ENCODE measurements at regions not wholly inside any gene's neighbourhood (a gene's known extent, or its start where the extent isn't known, plus 50 kb on each side); places are given as distances from the start of the nearest gene placed in this dataset.

DNA sequence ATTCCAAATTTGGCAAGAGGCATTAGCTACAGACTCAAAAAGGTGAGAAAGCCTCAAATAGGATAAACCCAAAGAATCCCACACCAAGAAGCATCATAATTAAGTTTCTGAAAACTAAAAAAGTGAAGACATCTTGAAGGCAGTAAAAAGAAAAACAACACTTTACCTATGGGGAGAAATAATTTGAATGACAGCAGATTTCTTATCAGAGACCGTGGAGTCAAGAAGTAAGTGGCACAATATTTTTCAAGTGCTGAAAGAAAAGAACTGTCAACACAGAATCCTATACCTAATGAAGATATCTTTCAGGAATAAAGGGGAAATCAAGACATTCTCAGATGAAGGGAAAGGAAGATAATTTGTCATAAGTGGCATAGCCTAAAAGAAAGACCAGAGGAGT is 193.3 kb upstream of the CHD6 start (continued):
- TF ChIP-seq IKZF2 (IDR thresholded peaks at IDR 0.05) (no peak), YBX1 (IDR thresholded peaks at IDR 0.05) (no peak), CREB1 (IDR thresholded peaks at IDR 0.05; ENCODE audit: low read depth) (no peak), ZNF274 (IDR thresholded peaks at IDR 0.05; ENCODE audit: insufficient read depth, insufficient read length) (no peak), MYC (IDR thresholded peaks at IDR 0.05; ENCODE audit: insufficient read depth, insufficient read length, insufficient replicate concordance, low read length, severe bottlenecking) (no peak), WRNIP1 (IDR thresholded peaks at IDR 0.05; ENCODE audit: borderline replicate concordance, low read depth, low read length) (no peak)
- TF ChIP-seq, protein P1, sequence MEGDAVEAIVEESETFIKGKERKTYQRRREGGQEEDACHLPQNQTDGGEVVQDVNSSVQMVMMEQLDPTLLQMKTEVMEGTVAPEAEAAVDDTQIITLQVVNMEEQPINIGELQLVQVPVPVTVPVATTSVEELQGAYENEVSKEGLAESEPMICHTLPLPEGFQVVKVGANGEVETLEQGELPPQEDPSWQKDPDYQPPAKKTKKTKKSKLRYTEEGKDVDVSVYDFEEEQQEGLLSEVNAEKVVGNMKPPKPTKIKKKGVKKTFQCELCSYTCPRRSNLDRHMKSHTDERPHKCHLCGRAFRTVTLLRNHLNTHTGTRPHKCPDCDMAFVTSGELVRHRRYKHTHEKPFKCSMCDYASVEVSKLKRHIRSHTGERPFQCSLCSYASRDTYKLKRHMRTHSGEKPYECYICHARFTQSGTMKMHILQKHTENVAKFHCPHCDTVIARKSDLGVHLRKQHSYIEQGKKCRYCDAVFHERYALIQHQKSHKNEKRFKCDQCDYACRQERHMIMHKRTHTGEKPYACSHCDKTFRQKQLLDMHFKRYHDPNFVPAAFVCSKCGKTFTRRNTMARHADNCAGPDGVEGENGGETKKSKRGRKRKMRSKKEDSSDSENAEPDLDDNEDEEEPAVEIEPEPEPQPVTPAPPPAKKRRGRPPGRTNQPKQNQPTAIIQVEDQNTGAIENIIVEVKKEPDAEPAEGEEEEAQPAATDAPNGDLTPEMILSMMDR (IDR thresholded peaks at IDR 0.05 in 2 of 3, conservative IDR thresholded peaks at IDR 0.05 in 1 of 3; ENCODE audit: control insufficient read depth in 2 of 3, extremely low read depth in 1 of 3, insufficient read depth in 1 of 3, low read depth in 3 of 3, low read length in 3 of 3): no peak

DNA sequence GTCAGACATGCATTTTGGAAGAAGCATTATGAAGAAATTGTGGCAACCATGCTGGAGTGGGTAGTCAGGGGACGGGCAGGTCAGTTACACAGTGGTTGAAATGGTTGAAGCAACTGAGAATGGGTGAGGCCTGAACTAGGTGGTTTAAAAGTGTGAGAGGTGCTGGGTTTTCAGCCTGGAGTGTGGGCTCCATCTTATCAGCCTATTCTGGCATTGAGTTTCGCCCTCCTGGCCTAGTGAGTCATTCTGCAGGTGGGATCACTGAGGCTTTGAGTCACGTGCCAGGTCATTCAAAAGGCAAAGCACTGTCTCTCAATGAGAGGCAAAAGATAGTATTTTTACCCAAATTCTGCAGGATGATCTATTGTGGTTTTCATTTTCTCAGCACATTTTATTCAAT is 181.9 kb upstream of the CHD6 start:
- no peak overlapping the region for H3K4me3 ChIP-seq
- no peak overlapping the region for H3K4me2 ChIP-seq (ENCODE audit: control insufficient read depth, insufficient read depth)
- BruUV-seq (replicated peaks): no TSS peak
- no peaks in the 10 kb centered on the region for H3K9me3 ChIP-seq (replicated peaks; ENCODE audit: control insufficient read depth, insufficient read depth, low read length)
- no peak overlapping the region for H3K9ac ChIP-seq (ENCODE audit: control insufficient read depth, insufficient read depth, low read length)
- no peak overlapping the region for H3K27ac ChIP-seq (ENCODE audit: control insufficient read depth, insufficient read depth)
- FAIRE-seq: no peak
- H4K20me1 ChIP-seq (ENCODE audit: control insufficient read depth, insufficient read depth): no peaks in the 10 kb centered on the region
- no peaks in the 10 kb centered on the region for H3K4me1 ChIP-seq (ENCODE audit: control insufficient read depth, insufficient read depth, low read length)
- ATAC-seq: no peak
- ChIA-PET SMC1A (ENCODE audit: uncharacterized antibody, unreplicated experiment) (no interaction called here), RAD21 (ENCODE audit: unreplicated experiment) (no interaction called here), POLR2A (no interaction called here), CTCF (no interaction called here)
- DNase-seq (ENCODE audit: low read depth, low spot score): no peak
- H3K27me3 ChIP-seq (replicated peaks in 1 of 2; ENCODE audit: control insufficient read depth in 2 of 2, insufficient read depth in 2 of 2, low read length in 1 of 2): no peaks in the 10 kb centered on the region
- H2AFZ ChIP-seq (ENCODE audit: control insufficient read depth, low read depth, low read length): no peak overlapping the region
- in situ Hi-C loops (cut with MboI) (no loop called here), intact Hi-C loops (cut with micrococcal nuclease; ENCODE audit: unreplicated experiment) (no loop called here)
- 2% methylated on average over 3 of the region's 3 CpGs for WGBS (ENCODE audit: insufficient coverage, insufficient replicate concordance, low lambda C conversion rate, missing lambda C conversion rate)
- no peaks in the 10 kb centered on the region for H3K36me3 ChIP-seq (ENCODE audit: control insufficient read depth in 2 of 2, insufficient read depth in 2 of 2, low read length in 1 of 2)
- H3K79me2 ChIP-seq (ENCODE audit: control insufficient read depth, insufficient read depth, low read length): no peaks in the 10 kb centered on the region
- TF ChIP-seq, protein P2, sequence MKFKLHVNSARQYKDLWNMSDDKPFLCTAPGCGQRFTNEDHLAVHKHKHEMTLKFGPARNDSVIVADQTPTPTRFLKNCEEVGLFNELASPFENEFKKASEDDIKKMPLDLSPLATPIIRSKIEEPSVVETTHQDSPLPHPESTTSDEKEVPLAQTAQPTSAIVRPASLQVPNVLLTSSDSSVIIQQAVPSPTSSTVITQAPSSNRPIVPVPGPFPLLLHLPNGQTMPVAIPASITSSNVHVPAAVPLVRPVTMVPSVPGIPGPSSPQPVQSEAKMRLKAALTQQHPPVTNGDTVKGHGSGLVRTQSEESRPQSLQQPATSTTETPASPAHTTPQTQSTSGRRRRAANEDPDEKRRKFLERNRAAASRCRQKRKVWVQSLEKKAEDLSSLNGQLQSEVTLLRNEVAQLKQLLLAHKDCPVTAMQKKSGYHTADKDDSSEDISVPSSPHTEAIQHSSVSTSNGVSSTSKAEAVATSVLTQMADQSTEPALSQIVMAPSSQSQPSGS (IDR thresholded peaks at IDR 0.05; ENCODE audit: low read length): no peak
- TF ChIP-seq MTA3 (IDR thresholded peaks at IDR 0.05; ENCODE audit: borderline replicate concordance, low read length): no peak
- TF ChIP-seq, protein P1 (IDR thresholded peaks at IDR 0.05 in 2 of 3, conservative IDR thresholded peaks at IDR 0.05 in 1 of 3; ENCODE audit: control insufficient read depth in 2 of 3, extremely low read depth in 1 of 3, insufficient read depth in 1 of 3, low read depth in 3 of 3, low read length in 3 of 3): no peak
- TF ChIP-seq EP300 (IDR thresholded peaks at IDR 0.05; ENCODE audit: borderline replicate concordance in 1 of 2, control insufficient read depth in 1 of 2, low read depth in 2 of 2, low read length in 2 of 2): no peak
- TF ChIP-seq SUPT20H (IDR thresholded peaks at IDR 0.05; ENCODE audit: borderline replicate concordance, control insufficient read depth, low read depth, low read length): no peak
- TF ChIP-seq, protein P3, sequence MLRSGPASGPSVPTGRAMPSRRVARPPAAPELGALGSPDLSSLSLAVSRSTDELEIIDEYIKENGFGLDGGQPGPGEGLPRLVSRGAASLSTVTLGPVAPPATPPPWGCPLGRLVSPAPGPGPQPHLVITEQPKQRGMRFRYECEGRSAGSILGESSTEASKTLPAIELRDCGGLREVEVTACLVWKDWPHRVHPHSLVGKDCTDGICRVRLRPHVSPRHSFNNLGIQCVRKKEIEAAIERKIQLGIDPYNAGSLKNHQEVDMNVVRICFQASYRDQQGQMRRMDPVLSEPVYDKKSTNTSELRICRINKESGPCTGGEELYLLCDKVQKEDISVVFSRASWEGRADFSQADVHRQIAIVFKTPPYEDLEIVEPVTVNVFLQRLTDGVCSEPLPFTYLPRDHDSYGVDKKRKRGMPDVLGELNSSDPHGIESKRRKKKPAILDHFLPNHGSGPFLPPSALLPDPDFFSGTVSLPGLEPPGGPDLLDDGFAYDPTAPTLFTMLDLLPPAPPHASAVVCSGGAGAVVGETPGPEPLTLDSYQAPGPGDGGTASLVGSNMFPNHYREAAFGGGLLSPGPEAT (IDR thresholded peaks at IDR 0.05; ENCODE audit: low read depth): no peak
- no peak for TF ChIP-seq MYB (IDR thresholded peaks at IDR 0.05; ENCODE audit: borderline replicate concordance, low read depth, low read length)
- TF ChIP-seq ZNF217 (IDR thresholded peaks at IDR 0.05): no peak
- no peak for TF ChIP-seq CBFB (IDR thresholded peaks at IDR 0.05; ENCODE audit: low read depth)
